ENCODE measurements at regions not wholly inside any gene's neighbourhood (a gene's known extent, or its start where the extent isn't known, plus 50 kb on each side); places are given as distances from the start of the nearest gene placed in this dataset.
"Not testable (repeated sequence)": the region's sequence is repeated elsewhere in the genome, so short reads cannot be mapped to it uniquely, and the experiment has no call there.

DNA sequence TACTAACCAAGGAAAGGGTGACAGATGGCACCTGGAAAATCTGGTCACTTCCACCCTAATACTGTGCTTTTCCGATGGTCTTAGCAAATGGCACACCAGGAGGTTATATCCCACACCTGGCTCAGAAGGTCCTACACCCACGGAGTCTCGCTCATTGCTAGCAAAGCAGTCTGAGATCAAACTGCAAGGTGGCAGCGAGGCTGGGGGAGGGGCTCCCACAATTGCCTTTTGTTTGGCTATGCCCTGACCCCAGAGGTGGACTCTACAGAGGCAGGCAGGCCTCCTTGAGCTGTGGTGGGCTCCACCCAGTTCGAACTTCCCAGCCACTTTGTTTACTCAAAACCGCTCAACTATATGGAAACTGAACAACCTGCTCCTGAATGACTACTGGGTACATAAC lies 50.3 kb upstream of the UGT2B15 start:
- not testable (repeated sequence) for DNase-seq (ENCODE audit: low read depth, low spot score)

DNA sequence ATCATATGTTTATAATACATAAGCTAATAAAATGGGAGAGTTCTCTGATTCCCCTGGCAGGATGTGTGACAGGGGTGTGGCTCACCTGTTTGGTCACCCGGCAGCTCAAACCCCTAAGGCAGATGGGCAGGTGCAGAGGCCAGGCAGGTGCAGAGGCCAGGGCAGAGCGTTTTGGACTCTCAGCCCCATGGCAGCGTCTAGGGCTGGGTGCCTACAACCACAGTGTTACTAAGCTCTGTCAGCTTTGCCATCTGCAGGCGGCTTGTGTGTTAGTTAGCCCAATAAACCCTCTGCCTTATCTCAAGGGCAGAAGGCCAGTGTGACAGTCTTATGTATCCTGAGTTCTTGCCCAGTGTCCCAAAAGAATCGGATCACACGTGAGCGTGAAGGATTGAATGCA lies 54.0 kb upstream of the UGT2B15 start:
- DNase-seq (ENCODE audit: low read depth, low spot score) = no peak
- no peak overlapping the region for H3K27ac ChIP-seq

More for the DNA sequence above, 50.3 kb upstream of the UGT2B15 start:
- H3K27ac ChIP-seq = not testable (repeated sequence)

DNA sequence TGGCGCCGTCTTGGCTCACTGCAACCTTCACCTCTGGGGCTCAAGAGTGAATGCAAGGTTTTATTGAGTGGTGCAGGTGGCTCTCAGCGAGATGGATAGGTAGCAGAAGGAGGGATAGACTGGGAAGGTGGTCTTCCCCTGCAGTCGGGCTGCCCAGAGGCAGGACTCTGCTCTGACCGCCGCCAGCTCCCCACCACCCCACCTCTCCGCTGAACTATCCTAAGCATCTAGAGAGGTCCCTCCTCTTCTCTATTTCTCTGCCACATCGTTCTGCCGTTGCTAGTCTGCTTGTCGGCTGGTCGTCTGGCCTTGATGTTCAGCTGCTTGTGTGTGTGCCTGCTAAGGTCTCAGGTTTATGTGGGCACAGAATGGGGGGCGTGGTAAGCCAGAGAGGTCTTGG lies 54.5 kb upstream of the UGT2B15 start:
- DNase-seq (ENCODE audit: low read depth, low spot score) = no peak
- H3K27ac ChIP-seq = no peak overlapping the region

DNA sequence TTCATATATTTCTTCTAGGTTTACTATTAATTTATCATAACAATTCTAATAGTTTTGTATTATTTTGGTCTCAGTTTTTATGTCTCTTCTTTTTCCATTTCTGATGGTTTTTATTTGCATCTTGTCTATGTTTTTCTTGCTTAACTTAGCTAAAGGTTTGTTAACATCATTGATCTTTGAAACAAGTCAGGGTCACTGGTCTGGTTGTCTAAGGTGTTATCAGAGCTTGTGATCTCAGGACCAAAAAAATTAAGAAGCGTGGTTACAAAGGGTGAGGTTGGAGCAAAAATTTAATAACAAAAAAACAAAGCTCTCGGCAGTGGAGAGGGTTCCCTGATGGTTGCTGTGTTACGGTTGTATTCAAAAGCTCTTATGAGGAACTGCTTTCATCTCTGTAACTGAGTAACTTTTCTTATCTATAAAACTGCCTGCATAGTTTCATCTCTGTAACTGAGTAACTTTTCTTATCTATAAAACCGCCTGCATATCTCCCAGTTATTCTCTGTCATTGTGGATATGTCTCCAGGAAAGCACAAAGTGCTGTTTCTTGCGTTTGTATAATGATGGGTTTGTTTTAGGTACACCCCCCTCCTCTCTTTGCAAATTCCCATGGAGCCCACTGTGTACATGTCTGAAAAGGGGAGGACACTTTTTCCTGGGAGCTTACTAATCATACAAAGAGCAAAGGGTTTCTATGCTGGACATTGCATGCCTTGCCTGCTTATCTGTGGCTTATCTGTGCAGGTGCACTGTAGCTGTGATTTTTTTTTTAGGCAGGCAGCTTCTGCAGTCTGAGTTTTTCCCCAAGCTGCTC lies 62.4 kb upstream of the UGT2B15 start:
- no peak overlapping the region for H3K27ac ChIP-seq
- DNase-seq (ENCODE audit: low read depth, low spot score) = no peak

DNA sequence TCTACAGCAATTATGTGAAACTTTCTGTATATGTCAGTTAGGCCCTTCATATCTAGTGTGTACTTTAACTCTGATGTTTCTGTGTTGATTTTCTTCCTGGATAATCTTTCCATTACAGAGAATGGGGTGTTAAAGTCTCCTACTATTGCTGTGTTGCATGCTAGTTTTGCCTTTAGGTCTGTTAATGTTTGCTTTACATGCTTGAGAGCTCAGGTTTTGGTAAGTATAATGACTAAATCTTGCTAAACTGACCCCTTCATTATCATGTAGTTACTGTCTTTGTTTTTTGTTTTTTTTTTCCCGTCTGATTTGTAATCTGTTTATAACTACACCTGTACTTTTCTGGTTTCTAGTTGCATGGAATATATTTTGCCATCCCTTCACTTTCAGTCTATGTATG lies 63.6 kb upstream of the UGT2B15 start:
- no peak for DNase-seq (ENCODE audit: low read depth, low spot score)
- H3K27ac ChIP-seq = no peak overlapping the region

DNA sequence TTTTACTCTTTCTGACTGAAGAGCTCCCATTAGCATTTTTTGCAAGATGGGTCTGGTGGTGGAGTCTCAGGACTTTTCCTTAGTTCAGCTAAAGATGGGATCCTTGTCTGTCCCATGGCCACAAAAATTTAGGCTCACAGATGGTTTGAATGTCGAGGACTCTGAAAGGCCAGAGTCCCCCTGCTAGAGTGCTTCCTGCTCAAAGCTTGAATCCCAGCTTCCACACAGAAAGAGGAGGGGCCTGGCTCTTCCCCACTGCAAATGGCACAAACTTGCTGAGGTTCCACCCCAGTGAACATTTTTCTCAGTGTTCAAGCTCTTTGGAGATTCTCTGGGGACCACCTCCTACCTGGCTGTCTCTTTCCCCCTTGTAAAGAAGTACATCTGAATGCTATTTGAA lies 64.7 kb upstream of the UGT2B15 start:
- no peak for DNase-seq (ENCODE audit: low read depth, low spot score)
- no peak overlapping the region for H3K27ac ChIP-seq

DNA sequence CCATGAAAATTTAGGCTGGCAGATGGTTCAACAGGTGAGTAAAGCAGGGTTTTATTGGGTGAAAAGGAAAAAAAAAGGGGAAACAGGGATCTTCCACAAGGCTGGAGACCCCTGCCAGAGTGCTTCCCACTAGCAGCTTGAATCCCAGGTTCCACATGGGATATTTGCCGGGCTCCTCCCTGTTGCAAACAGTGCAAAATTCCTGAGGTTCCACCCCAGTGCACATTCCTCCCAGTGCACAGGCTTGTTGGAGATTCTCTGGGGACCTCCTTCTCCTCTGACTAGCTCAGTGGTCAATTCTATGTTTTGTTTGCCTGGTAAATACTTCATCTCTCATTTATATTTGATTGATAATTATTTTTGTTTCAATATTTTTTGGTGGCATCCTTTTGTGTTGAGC lies 66.4 kb upstream of the UGT2B15 start:
- DNase-seq (ENCODE audit: low read depth, low spot score) = no peak
- H3K27ac ChIP-seq = no peak overlapping the region

DNA sequence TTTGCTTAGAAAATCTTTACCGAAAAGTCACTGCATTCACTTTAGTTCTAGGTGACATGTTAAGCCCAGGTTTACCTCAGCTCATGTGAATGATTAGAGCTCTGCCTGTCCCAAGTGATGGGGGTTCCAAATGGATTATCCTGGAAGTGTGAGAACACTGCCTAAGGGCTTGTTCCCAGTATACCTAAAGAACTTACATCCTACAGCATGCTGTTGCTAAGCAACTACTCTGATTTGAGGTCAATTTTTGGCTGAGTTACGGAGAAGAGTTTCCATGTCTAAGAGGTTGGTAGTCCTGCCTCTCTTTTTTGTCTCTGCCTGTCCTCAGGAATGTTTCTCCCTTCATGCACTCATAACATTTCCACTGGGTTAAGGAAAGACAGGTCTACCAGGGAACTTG lies 67.6 kb upstream of the UGT2B15 start:
- H3K27ac ChIP-seq = no peak overlapping the region
- DNase-seq (ENCODE audit: low read depth, low spot score) = no peak

DNA sequence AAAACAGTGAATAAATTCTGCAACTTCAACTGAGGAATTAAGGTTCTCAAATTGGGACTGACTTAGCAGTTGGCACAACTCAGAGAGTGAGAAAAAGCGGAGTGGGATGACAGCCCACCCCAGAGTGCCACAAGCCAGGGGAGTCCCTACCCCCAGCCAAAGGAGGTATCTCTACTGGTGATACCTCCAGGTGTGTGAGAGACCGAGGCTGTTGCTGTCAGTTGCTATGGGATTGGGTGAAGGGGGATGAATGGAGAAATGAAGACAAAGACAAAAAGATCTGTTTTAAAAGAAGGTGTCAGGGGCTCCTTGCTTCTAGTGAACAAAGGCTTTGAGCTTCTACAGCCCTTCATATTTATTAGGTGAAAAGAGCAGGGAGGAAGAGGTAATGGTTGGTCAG lies 71.4 kb upstream of the UGT2B10 start:
- no peak for DNase-seq (ENCODE audit: low read depth, low spot score)
- peak overlapping the region; percentile 60 for H3K27ac ChIP-seq

DNA sequence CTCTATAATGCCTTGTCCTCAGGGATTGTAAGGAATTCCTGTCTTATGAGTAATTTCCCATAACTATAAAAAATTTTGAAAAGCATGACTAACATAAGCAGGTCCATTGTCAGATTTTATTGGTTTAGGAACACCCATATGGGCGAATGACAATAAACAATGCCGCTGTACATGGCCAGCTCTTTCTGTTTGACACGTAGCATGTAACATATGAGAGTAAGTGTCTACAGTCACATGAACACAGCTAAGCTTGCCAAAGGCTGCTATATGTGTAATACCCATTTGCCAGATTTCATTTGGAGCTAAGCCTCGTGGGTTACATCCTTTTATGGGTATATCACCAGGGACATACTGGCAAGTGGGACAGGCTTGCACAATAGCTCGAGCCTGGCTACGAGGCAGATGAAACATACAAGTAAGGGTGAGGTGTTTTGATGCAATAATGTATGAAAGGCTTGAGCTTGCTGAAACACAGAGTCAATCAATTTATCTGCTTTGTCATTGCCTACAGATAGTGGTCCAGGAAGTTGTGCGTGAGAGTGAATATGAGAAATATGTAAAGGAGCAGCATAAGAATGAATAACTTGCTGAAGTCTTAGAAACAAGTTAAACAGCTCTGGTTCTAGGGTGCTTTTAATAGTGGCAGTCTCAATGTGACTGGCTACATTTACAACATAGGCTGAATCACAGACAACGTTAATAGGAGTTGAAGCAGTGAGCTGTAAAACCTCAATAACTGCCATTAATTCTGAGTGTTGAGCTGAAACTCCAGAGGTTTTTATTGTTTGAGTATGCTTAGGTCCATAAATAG lies 67.4 kb upstream of the UGT2B10 start:
- H3K27ac ChIP-seq = peak overlapping the region; percentile 90
- peak; percentile 90 for DNase-seq (ENCODE audit: low read depth, low spot score)

DNA sequence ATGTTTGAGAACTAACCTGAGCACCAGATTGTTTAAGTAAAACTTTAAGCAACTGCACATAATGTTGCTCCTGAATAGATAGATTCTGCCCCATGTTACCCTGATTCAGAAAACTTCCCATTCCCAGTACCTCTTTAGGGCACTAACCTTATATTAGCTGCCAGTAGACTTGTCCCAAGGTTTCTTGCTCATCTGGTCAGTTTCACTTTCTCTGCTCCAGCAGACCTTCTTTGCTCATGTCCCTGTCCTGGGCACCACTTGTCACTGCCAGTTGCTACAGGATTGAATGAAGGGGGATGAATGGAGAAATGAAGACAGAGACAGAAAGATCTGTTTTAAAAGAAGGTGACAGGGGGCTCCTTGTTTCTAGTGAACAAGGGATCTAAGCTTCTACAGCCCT lies 65.2 kb upstream of the UGT2B10 start:
- DNase-seq (ENCODE audit: low read depth, low spot score) = no peak
- no peak overlapping the region for H3K27ac ChIP-seq

DNA sequence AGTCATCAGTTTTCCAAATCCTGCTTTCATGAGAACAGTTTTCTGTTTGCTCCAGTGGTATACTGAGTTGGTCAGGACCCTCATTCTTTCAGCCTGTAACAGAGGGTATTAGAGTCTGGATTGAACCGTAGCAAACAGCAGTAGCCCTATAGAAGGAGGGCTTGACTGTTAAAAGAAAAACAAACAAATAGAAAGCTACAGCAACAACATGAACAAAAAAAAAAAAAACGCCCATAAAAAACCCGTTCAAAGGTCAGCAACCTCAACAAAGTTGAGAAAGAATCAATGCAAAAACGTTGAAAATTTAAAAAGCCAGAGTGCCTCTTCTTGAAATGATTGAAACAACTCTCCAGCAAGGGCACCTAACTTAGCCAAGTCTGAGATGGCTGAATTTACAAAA lies 64.7 kb upstream of the UGT2B10 start:
- DNase-seq (ENCODE audit: low read depth, low spot score) = no peak
- H3K27ac ChIP-seq = no peak overlapping the region

DNA sequence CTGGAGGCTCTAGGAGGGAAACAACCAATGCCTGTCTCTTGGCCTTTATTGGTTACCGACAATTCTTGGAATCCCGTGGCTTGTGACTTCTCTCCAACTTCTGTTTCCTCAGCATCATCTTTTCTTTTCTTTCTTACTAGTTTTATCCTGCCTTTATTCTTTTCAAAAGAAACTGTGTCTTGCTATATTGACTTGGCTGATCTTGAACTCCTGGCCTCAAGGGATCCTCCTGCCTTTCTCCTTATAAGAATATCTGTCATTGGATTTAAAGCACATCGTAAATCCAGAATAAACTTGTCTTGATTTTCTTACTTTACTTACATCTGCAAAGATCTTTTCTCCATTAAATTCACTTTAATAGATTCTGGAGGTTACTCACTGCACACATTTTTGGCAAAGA lies 49.9 kb upstream of the UGT2B10 start:
- no peak for DNase-seq (ENCODE audit: low read depth, low spot score)
- H3K27ac ChIP-seq = no peak overlapping the region
